ENCODE measurements at regions not wholly inside any gene's neighbourhood (a gene's known extent, or its start where the extent isn't known, plus 50 kb on each side); places are given as distances from the start of the nearest gene placed in this dataset.

GRCh38 chr3:140829796-140830195, 111.8 kb upstream of the SLC25A36 start:
- ATAC-seq (ENCODE audit: low read depth) (no peak), DNase-seq (no peak)
- H3K27me3 Mint-ChIP-seq, result peaks cover 14% of the 10 kb centered on the region
- H3K27ac Mint-ChIP-seq, result no peak overlapping the region
- no peaks in the 10 kb centered on the region for H3K36me3 Mint-ChIP-seq
- peaks cover 5% of the 10 kb centered on the region for H3K4me1 Mint-ChIP-seq
- no peaks in the 10 kb centered on the region for H3K9me3 Mint-ChIP-seq
- H3K4me3 Mint-ChIP-seq, result no peak overlapping the region
- POLR2A ChIA-PET, result no interaction called here

- Mint-ChIP-seq H3K36me3 (no peaks in the 10 kb centered on the region), H3K9me3 (no peaks in the 10 kb centered on the region), H3K4me3 (no peak overlapping the region), H3K4me1 (peaks cover 5% of the 10 kb centered on the region), H3K27ac (no peak overlapping the region), H3K27me3 (peaks cover 17% of the 10 kb centered on the region)
- no peak for ATAC-seq (ENCODE audit: low read depth)
- POLR2A ChIA-PET, result no interaction called here
- no peak for DNase-seq
These were observed 111.2 kb upstream of the SLC25A36 start for GRCh38 chr3:140830391-140830790.

DNA sequence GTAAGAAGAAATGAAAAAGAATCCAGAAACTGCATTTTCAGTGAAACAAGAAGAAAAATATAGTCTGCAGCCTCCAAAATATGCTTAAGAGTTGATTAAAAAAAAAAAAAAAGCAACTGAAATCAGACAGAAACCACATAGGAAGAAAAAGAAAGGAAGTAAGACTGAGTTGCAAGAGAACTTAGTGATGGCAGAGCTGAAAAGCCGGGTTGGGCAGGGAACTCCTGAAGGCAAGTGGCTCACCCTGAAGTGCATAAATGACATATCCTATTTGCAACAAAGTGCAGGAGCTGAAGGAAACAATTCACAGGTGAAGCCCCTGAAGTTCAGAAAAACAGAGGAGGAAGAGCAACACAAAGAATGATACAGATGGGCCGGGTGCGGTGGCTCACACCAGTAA, 108.8 kb upstream of the SLC25A36 start:
- peaks cover 5% of the 10 kb centered on the region for H3K4me1 Mint-ChIP-seq
- ATAC-seq (ENCODE audit: low read depth) (no peak), DNase-seq (no peak)
- H3K9me3 Mint-ChIP-seq, result no peaks in the 10 kb centered on the region
- no peaks in the 10 kb centered on the region for H3K36me3 Mint-ChIP-seq
- peaks cover 17% of the 10 kb centered on the region for H3K27me3 Mint-ChIP-seq
- H3K4me3 Mint-ChIP-seq, result peak overlapping the region; percentile 66
- POLR2A ChIA-PET, result no interaction called here
- H3K27ac Mint-ChIP-seq, result peak overlapping the region; percentile 84

- no peaks in the 10 kb centered on the region for H3K36me3 Mint-ChIP-seq
These were observed 107.2 kb upstream of the SLC25A36 start for GRCh38 chr3:140834266-140835037.

GRCh38 chr3:140842984-140843649, 98.5 kb upstream of the SLC25A36 start:
- POLR2A ChIA-PET, result no interaction called here
- H3K27ac Mint-ChIP-seq, result no peak overlapping the region
- peaks cover 9% of the 10 kb centered on the region for H3K4me1 Mint-ChIP-seq
- no peaks in the 10 kb centered on the region for H3K9me3 Mint-ChIP-seq
- DNase-seq (no peak), ATAC-seq (ENCODE audit: low read depth) (no peak)
- H3K27me3 Mint-ChIP-seq, result peaks cover 6% of the 10 kb centered on the region
- no peak overlapping the region for H3K4me3 Mint-ChIP-seq
- no peaks in the 10 kb centered on the region for H3K36me3 Mint-ChIP-seq

More at GRCh38 chr3:140834266-140835037, 107.2 kb upstream of the SLC25A36 start:
- Mint-ChIP-seq H3K9me3 (no peaks in the 10 kb centered on the region), H3K27me3 (peaks cover 17% of the 10 kb centered on the region), H3K4me3 (no peak overlapping the region), H3K27ac (no peak overlapping the region), H3K4me1 (peaks cover 5% of the 10 kb centered on the region)
- POLR2A ChIA-PET, result no interaction called here
- DNase-seq (no peak), ATAC-seq (ENCODE audit: low read depth) (no peak)

DNA sequence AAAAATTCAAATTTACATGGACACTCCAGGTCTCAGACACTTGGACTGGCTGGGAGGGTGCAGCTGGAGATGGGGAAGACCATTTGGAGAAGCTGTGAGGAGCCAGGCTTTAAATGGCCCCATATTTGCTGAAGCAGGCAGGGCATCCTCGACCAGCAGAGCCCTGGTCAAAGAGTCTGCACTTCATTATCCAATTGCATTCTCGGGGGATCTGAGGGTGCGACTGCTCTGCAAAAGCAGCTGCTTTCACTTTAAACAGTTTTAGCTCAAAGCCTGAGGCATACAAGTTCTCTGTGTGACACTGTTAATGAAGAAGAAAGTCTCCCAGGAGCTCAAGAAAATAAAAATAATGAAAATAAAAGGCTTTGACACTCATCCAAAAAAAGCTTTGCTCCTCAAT, 98.0 kb upstream of the SLC25A36 start:
- H3K4me1 Mint-ChIP-seq, result peaks cover 9% of the 10 kb centered on the region
- H3K27me3 Mint-ChIP-seq, result peaks cover 6% of the 10 kb centered on the region
- no peak for ATAC-seq (ENCODE audit: low read depth)
- H3K36me3 Mint-ChIP-seq, result no peaks in the 10 kb centered on the region
- no peaks in the 10 kb centered on the region for H3K9me3 Mint-ChIP-seq
- H3K4me3 Mint-ChIP-seq, result no peak overlapping the region
- no peak overlapping the region for H3K27ac Mint-ChIP-seq
- no peak for DNase-seq
- POLR2A ChIA-PET, result no interaction called here

- DNase-seq, result no peak
- Mint-ChIP-seq H3K9me3 (no peaks in the 10 kb centered on the region), H3K4me3 (no peak overlapping the region), H3K36me3 (no peaks in the 10 kb centered on the region), H3K4me1 (peaks cover 9% of the 10 kb centered on the region), H3K27ac (no peak overlapping the region), H3K27me3 (peaks cover 6% of the 10 kb centered on the region)
- POLR2A ChIA-PET, result no interaction called here
- ATAC-seq (ENCODE audit: low read depth), result no peak
These were observed 97.6 kb upstream of the SLC25A36 start for GRCh38 chr3:140844072-140844471.

- POLR2A ChIA-PET, result no interaction called here
- no peaks in the 10 kb centered on the region for H3K36me3 Mint-ChIP-seq
- DNase-seq (no peak), ATAC-seq (ENCODE audit: low read depth) (peak; percentile 42)
- H3K4me1 Mint-ChIP-seq, result peaks cover 9% of the 10 kb centered on the region
- peaks cover 8% of the 10 kb centered on the region for H3K27me3 Mint-ChIP-seq
- no peaks in the 10 kb centered on the region for H3K9me3 Mint-ChIP-seq
- H3K27ac Mint-ChIP-seq, result no peak overlapping the region
- no peak overlapping the region for H3K4me3 Mint-ChIP-seq
These were observed 95.8 kb upstream of the SLC25A36 start for GRCh38 chr3:140845882-140846281.

DNA sequence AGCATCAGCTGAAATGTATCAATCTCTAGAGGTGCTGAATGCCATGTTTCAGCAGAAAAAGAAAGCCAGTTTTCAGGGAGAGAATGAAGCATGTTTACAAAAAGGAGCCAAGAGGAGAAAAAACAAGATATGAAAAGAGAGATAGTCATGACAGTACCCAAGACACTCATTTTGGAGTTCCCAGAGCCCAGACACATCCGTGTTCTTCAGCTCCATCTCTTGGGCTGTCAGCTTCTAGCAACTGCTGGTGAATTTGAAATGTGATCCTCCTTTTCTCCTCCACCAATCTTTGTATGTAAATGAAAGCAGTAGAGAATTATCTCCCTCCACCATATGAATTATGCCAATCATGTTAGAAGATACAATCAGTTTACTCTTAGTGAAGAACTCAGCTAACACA, 93.0 kb upstream of the SLC25A36 start:
- no peak for ATAC-seq (ENCODE audit: low read depth)
- H3K9me3 Mint-ChIP-seq, result no peaks in the 10 kb centered on the region
- peaks cover 2% of the 10 kb centered on the region for H3K27me3 Mint-ChIP-seq
- POLR2A ChIA-PET, result no interaction called here
- peaks cover 9% of the 10 kb centered on the region for H3K4me1 Mint-ChIP-seq
- H3K27ac Mint-ChIP-seq, result no peak overlapping the region
- no peaks in the 10 kb centered on the region for H3K36me3 Mint-ChIP-seq
- no peak for DNase-seq
- H3K4me3 Mint-ChIP-seq, result no peak overlapping the region

DNA sequence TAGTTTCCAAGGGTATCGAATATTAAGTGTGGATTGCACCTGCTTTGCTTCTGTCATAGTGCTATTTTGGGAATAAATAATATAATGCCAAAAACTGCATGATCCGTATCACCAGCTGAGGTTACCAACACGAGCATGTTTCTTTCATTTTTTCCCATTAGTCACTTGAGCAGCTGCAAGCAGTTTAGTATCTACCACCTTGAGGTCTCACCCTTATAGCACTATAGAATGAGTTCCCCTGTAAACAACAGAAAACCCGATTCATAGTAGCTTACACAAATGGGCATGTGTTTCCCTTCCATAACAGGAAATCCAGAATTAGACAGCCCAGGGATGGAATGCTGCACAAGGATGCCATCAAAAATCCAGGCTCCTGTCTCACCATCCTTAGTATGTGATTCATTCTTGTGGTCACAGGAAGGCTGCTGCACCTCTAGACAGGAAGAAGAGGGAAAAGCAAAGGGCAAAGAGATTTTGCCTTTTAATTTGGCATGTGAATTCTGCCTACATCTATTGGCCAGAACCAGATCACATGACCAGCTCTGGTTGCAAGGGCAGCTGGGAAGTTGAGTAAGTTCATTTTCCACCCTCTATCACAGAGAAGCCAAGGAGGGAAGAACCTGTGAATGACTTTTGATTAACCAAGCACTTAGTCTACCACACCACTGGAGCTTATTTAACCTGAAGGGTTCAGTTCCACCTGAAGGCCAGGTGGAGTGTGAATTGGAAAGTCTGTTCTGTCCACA, 91.3 kb upstream of the SLC25A36 start:
- POLR2A ChIA-PET, result no interaction called here

GRCh38 chr3:140854961-140855360, 86.7 kb upstream of the SLC25A36 start:
- H3K4me3 Mint-ChIP-seq, result no peak overlapping the region
- no peak for ATAC-seq (ENCODE audit: low read depth)
- no peak for DNase-seq
- POLR2A ChIA-PET, result no interaction called here
- H3K36me3 Mint-ChIP-seq, result no peaks in the 10 kb centered on the region
- H3K9me3 Mint-ChIP-seq, result no peaks in the 10 kb centered on the region
- no peak overlapping the region for H3K27ac Mint-ChIP-seq
- H3K4me1 Mint-ChIP-seq, result no peaks in the 10 kb centered on the region
- H3K27me3 Mint-ChIP-seq, result no peaks in the 10 kb centered on the region

More for the DNA sequence above, 91.3 kb upstream of the SLC25A36 start:
- Mint-ChIP-seq H3K9me3 (no peaks in the 10 kb centered on the region), H3K4me1 (peaks cover 9% of the 10 kb centered on the region), H3K36me3 (no peaks in the 10 kb centered on the region), H3K27me3 (peaks cover 2% of the 10 kb centered on the region), H3K4me3 (no peak overlapping the region), H3K27ac (no peak overlapping the region)
- no peak for DNase-seq
- ATAC-seq (ENCODE audit: low read depth), result no peak

- no peaks in the 10 kb centered on the region for H3K27me3 Mint-ChIP-seq
- no peak overlapping the region for H3K27ac Mint-ChIP-seq
- no peaks in the 10 kb centered on the region for H3K4me1 Mint-ChIP-seq
- H3K36me3 Mint-ChIP-seq, result no peaks in the 10 kb centered on the region
- no peaks in the 10 kb centered on the region for H3K9me3 Mint-ChIP-seq
- POLR2A ChIA-PET, result no interaction called here
- no peak overlapping the region for H3K4me3 Mint-ChIP-seq
- ATAC-seq (ENCODE audit: low read depth) (no peak), DNase-seq (no peak)
These were observed 84.7 kb upstream of the SLC25A36 start for GRCh38 chr3:140856905-140857304.

GRCh38 chr3:140857993-140858392, 83.6 kb upstream of the SLC25A36 start:
- Mint-ChIP-seq H3K27ac (no peak overlapping the region), H3K27me3 (peaks cover 2% of the 10 kb centered on the region), H3K4me1 (no peaks in the 10 kb centered on the region), H3K4me3 (no peak overlapping the region), H3K9me3 (no peaks in the 10 kb centered on the region), H3K36me3 (no peaks in the 10 kb centered on the region)
- ATAC-seq (ENCODE audit: low read depth) (no peak), DNase-seq (no peak)
- POLR2A ChIA-PET, result no interaction called here
